SK-N-MC (cell line): ENCODE measurements at regions not wholly inside any gene's neighbourhood (a gene's known extent, or its start where the extent isn't known, plus 50 kb on each side); places are given as distances from the start of the nearest gene placed in this dataset.

Experiments
- EZH2 ChIP-seq: fragments of 200-600 bp; sonication (generic); IDR thresholded peaks from one replicate; pipeline ENCODE4 v1.6.1; 2017; ENCODE audit warnings: antibody characterized with exemption
- FOXP2 ChIP-seq: optimal IDR thresholded peaks from 2 replicates; pipeline ENCODE3; 2011; ENCODE audit warnings: mild to moderate bottlenecking, moderate library complexity; ENCODE audit not compliant: insufficient read depth; ENCODE audit errors: extremely low read length, control extremely low read depth
- POLR2AphosphoS5 ChIP-seq: IDR thresholded peaks from 2 replicates; pipeline ENCODE4 v1.6.1; 2012; ENCODE audit warnings: mild to moderate bottlenecking, low read depth, low read length, borderline replicate concordance

GRCh38 chr1:5456090-5456811 lies 536.0 kb downstream of the NPHP4 start:
- TF ChIP-seq POLR2AphosphoS5 = no peak
- no peak for TF ChIP-seq EZH2
- TF ChIP-seq FOXP2 = no peak
